Kidney (tissue), 13 donors: ENCODE measurements at regions not wholly inside any gene's neighbourhood (a gene's known extent, or its start where the extent isn't known, plus 50 kb on each side); places are given as distances from the start of the nearest gene placed in this dataset.

Experiments used
- DNase-seq, 5 donors: peaks; one replicate each; pipeline ENCODE4 v3.0.0-alpha.2; 2013 to 2020
- FAIRE-seq: peaks from 2 replicates; lab custom pipeline; 2012; peaks lifted over from hg19 to GRCh38; lab: Jason Lieb, UNC
- H3K27ac ChIP-seq, 2 donors: one replicate each; pipeline ENCODE4 v1.7.0; 2013; ENCODE audit warnings: low read depth in 2 of 2, low read length in 2 of 2, inconsistent platforms in 1 of 2
- H3K27me3 ChIP-seq: one replicate; pipeline ENCODE4 v1.7.1; 2013; ENCODE audit warnings: low read length, inconsistent platforms; ENCODE audit not compliant: control insufficient read depth, insufficient read depth
- H3K36me3 ChIP-seq, 3 donors: one replicate each; pipeline versions ENCODE4 v1.7.0 to v1.7.1; 2013; ENCODE audit warnings: low read length in 3 of 3, control low read depth in 1 of 3, inconsistent platforms in 1 of 3; ENCODE audit not compliant: insufficient read depth in 3 of 3, control insufficient read depth in 2 of 3
- H3K4me1 ChIP-seq, 3 donors: one replicate each; pipeline versions ENCODE4 v1.7.0 to v1.7.1; 2013; ENCODE audit warnings: low read length in 3 of 3, inconsistent platforms in 1 of 3, low read depth in 1 of 3; ENCODE audit not compliant: control insufficient read depth in 2 of 3, insufficient read depth in 2 of 3
- H3K4me3 ChIP-seq, 3 donors: one replicate each; pipeline versions ENCODE4 v1.7.0 to v1.8.1; 2013; ENCODE audit warnings: low read length in 3 of 3, control low read depth in 1 of 3, inconsistent platforms in 1 of 3
- H3K9ac ChIP-seq, 3 donors: one replicate each; pipeline versions ENCODE4 v1.7.0 to v1.7.1; 2013; ENCODE audit warnings: low read length in 3 of 3, control low read depth in 1 of 3, inconsistent platforms in 1 of 3
- H3K9me3 ChIP-seq, 3 donors: one replicate each; pipeline versions ENCODE4 v1.7.0 to v1.7.1; 2013; ENCODE audit warnings: low read length in 3 of 3, control low read depth in 1 of 3, inconsistent platforms in 1 of 3; ENCODE audit not compliant: control insufficient read depth in 2 of 3, insufficient read depth in 1 of 3
- intact Hi-C: fragments of 100-400 bp; cut with DNase I; formaldehyde crosslinking; loops from one replicate; pipeline ENCODE4 v1.11.1; 2022
- TF ChIP-seq, protein P1 (sequence below): IDR thresholded peaks from 3 replicates; pipeline ENCODE4 v1.5.1; 2012; ENCODE audit warnings: mild to moderate bottlenecking, moderate library complexity, borderline replicate concordance; ENCODE audit not compliant: insufficient read depth; ENCODE audit errors: extremely low read depth
- donor health status: control.
- donor health status: control.
- donor health status: control.
- donor health status: control.
- donor health status: control.
- donor health status: DM: yes; HTN: yes; CAD: no.
- donor health status: Normal renal cell carcinoma (clear cell type).

DNA sequence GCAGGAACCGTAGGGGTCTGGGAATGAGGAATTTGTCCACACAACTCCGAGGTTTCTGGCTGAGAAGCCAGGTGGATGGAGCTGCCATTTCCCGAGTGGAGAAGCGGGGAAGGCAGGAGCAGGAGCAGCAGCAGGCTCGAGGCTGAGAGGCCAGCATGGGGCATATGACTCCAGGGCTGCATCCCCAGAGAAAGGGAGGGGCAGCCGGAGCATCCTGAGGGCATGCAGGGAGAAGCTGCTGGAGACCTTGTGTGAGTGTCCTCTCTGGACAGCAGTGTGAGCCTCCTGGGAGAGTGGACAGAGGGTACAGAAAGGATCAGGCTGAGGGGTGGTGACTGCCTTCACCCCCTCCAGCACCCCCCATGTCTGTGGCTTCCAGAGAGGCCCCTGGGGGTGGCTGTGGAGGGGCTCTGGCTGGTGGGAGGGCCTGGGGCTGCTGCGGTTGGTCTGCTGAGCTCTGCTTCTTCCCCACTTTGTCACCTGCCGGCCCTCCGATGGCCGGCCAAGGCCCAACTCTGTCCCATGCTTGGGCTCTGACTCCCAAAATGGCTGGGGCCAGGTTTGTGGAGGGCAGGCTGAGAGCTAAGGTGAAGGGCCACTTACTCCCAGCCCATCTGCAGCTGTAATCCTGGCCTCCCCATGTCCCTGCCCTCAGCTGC lies 633.1 kb downstream of the MATN1 start:
- no peak overlapping the region for H3K9ac ChIP-seq
- intact Hi-C loops = no loop called here
- FAIRE-seq = no peak
- TF ChIP-seq, protein P1, sequence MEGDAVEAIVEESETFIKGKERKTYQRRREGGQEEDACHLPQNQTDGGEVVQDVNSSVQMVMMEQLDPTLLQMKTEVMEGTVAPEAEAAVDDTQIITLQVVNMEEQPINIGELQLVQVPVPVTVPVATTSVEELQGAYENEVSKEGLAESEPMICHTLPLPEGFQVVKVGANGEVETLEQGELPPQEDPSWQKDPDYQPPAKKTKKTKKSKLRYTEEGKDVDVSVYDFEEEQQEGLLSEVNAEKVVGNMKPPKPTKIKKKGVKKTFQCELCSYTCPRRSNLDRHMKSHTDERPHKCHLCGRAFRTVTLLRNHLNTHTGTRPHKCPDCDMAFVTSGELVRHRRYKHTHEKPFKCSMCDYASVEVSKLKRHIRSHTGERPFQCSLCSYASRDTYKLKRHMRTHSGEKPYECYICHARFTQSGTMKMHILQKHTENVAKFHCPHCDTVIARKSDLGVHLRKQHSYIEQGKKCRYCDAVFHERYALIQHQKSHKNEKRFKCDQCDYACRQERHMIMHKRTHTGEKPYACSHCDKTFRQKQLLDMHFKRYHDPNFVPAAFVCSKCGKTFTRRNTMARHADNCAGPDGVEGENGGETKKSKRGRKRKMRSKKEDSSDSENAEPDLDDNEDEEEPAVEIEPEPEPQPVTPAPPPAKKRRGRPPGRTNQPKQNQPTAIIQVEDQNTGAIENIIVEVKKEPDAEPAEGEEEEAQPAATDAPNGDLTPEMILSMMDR = no peak
- no peak overlapping the region for H3K27ac ChIP-seq
- no peaks in the 10 kb centered on the region for H3K27me3 ChIP-seq
- H3K9me3 ChIP-seq = peaks cover 0 to 16% (median 3%) of the 10 kb centered on the region in 3 donors
- peaks cover 0 to 4% (median 0%) of the 10 kb centered on the region in 3 donors for H3K4me1 ChIP-seq
- H3K36me3 ChIP-seq = no peaks in the 10 kb centered on the region
- H3K4me3 ChIP-seq = no peak overlapping the region
- DNase-seq = no peak

DNA sequence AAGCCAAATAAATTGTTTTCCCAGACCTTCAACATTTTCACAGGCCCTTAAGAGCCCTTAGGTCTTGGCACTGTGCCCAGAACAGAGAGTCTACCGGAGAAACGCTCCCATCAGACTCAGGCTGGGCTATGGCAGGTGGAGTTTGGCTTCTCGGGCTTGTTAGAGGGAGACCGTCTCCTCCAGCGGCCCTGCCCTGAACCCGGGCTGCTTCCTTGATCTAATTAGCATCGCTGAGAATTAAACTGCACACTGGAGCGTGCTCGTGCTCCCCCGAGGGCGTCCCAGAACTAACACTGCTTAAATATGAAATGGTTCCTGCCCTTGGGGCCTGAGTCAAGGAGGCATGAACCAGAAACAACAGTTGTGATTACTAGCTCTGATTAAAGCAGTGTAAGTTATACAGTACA lies 634.4 kb downstream of the MATN1 start:
- Histone ChIP-seq H3K4me3 (no peak overlapping the region), H3K27me3 (no peaks in the 10 kb centered on the region), H3K4me1 (peaks cover 0 to 7% (median 4%) of the 10 kb centered on the region in 3 donors), H3K36me3 (no peaks in the 10 kb centered on the region), H3K9ac (no peak overlapping the region), H3K27ac (no peak overlapping the region), H3K9me3 (peaks cover 0 to 16% (median 3%) of the 10 kb centered on the region in 3 donors)
- TF ChIP-seq, protein P1 = no peak
- intact Hi-C loops = no loop called here
- FAIRE-seq (no peak), DNase-seq (peak in 4 of 5 donors; percentile 51 to 84 (median 72))

DNA sequence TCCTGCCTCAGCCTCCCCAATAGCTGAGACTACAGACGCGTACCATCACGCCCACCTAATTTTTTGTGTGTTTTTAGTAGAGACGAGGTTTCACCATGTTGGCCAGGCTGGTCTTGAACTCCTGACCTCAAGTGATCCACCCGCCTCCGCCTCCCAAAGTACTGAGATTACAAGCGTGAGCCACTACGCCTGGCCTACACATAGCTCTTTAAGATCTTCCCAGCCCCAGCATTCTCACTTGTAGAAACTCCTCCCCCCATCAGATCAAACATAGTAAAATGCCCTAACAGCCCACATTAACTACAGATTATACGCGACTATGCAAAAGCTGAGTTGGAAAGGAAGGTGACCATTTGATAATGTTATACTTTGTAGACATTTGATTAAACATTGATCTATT lies 634.8 kb downstream of the MATN1 start:
- H3K36me3 ChIP-seq = no peaks in the 10 kb centered on the region
- H3K4me3 ChIP-seq = no peak overlapping the region
- peaks cover 0 to 16% (median 3%) of the 10 kb centered on the region in 3 donors for H3K9me3 ChIP-seq
- H3K9ac ChIP-seq = no peak overlapping the region
- FAIRE-seq (no peak), DNase-seq (no peak)
- H3K4me1 ChIP-seq = peaks cover 0 to 9% (median 8%) of the 10 kb centered on the region in 3 donors
- intact Hi-C loops = no loop called here
- no peak overlapping the region for H3K27ac ChIP-seq
- H3K27me3 ChIP-seq = no peaks in the 10 kb centered on the region
- TF ChIP-seq, protein P1 = no peak
